ENCODE measurements at regions not wholly inside any gene's neighbourhood (a gene's known extent, or its start where the extent isn't known, plus 50 kb on each side); places are given as distances from the start of the nearest gene placed in this dataset.

- H3K4me3 ChIP-seq = no peak overlapping the region
- no peaks in the 10 kb centered on the region for H3K4me1 Mint-ChIP-seq
- no peaks in the 10 kb centered on the region for H3K27me3 Mint-ChIP-seq (ENCODE audit: insufficient read depth, low read depth, poor library complexity)
Measured at GRCh38 chr14:43087666-43088065, 1419.4 kb downstream of the FSCB start.

GRCh38 chr14:43085819-43086218 lies 1421.3 kb downstream of the FSCB start:
- Histone ChIP-seq H2AFZ (no peak overlapping the region), H3F3A (replicated peaks; ENCODE audit: low read depth) (no peaks in the 10 kb centered on the region), H3K4me3 (no peak overlapping the region), H3K4me1 (ENCODE audit: insufficient read depth) (no peaks in the 10 kb centered on the region), H3K27ac (ENCODE audit: low read depth) (no peak overlapping the region), H3K9me2 (ENCODE audit: insufficient read depth) (no peaks in the 10 kb centered on the region), H3K27me3 (ENCODE audit: insufficient read depth) (no peaks in the 10 kb centered on the region), H4K20me1 (replicated peaks; ENCODE audit: insufficient read depth) (no peaks in the 10 kb centered on the region), H3K79me2 (replicated peaks; ENCODE audit: insufficient read depth) (no peaks in the 10 kb centered on the region), H3K36me3 (ENCODE audit: insufficient read depth) (no peaks in the 10 kb centered on the region), H3K4me2 (no peak overlapping the region)
- DNase-seq (ENCODE audit: low spot score) (no peak), ATAC-seq (no peak)
- H3K27me3 Mint-ChIP-seq (ENCODE audit: insufficient read depth, low read depth, poor library complexity) = no peaks in the 10 kb centered on the region
- H3K27ac Mint-ChIP-seq = no peak overlapping the region
- no peak overlapping the region for H3K4me3 Mint-ChIP-seq
- H3K36me3 Mint-ChIP-seq (ENCODE audit: low read depth) = peaks cover 3% of the 10 kb centered on the region; the same call in 1 of the 3 replicates
- H3K9me3 Mint-ChIP-seq = peaks cover 4% of the 10 kb centered on the region
- no peaks in the 10 kb centered on the region for H3K4me1 Mint-ChIP-seq
- TF ChIP-seq NANOG (IDR thresholded peaks at IDR 0.05; ENCODE audit: borderline replicate concordance) = no peak
- TF ChIP-seq ZNF331 (CRISPR knock-in tag; IDR thresholded peaks at IDR 0.05; ENCODE audit: low read depth) = no peak
- no peak for TF ChIP-seq STAT1 (IDR thresholded peaks at IDR 0.05; ENCODE audit: unreplicated experiment)
- no peak for TF ChIP-seq ZNF114 (CRISPR knock-in tag; IDR thresholded peaks at IDR 0.05)
- no peak for TF ChIP-seq EZH2phosphoT487 (IDR thresholded peaks at IDR 0.05; ENCODE audit: unreplicated experiment)
- TF ChIP-seq, protein P1, sequence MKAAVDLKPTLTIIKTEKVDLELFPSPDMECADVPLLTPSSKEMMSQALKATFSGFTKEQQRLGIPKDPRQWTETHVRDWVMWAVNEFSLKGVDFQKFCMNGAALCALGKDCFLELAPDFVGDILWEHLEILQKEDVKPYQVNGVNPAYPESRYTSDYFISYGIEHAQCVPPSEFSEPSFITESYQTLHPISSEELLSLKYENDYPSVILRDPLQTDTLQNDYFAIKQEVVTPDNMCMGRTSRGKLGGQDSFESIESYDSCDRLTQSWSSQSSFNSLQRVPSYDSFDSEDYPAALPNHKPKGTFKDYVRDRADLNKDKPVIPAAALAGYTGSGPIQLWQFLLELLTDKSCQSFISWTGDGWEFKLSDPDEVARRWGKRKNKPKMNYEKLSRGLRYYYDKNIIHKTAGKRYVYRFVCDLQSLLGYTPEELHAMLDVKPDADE (IDR thresholded peaks at IDR 0.05) = no peak
- no peak for TF ChIP-seq EZH2 (IDR thresholded peaks at IDR 0.05; ENCODE audit: low read depth, unreplicated experiment)
- no peak for TF ChIP-seq JUNB (IDR thresholded peaks at IDR 0.05; ENCODE audit: unreplicated experiment)
- no peak for TF ChIP-seq CREB1 (CRISPR knock-in tag; IDR thresholded peaks at IDR 0.05; ENCODE audit: low read depth)

More at GRCh38 chr14:43087666-43088065, 1419.4 kb downstream of the FSCB start:
- Histone ChIP-seq H3K36me3 (ENCODE audit: insufficient read depth) (no peaks in the 10 kb centered on the region), H3K27ac (ENCODE audit: low read depth) (no peak overlapping the region), H3K9me2 (ENCODE audit: insufficient read depth) (no peaks in the 10 kb centered on the region; the same call in 1 of the 2 replicates), H3F3A (replicated peaks; ENCODE audit: low read depth) (no peaks in the 10 kb centered on the region), H2AFZ (no peak overlapping the region), H3K4me1 (ENCODE audit: insufficient read depth) (no peaks in the 10 kb centered on the region), H4K20me1 (replicated peaks; ENCODE audit: insufficient read depth) (no peaks in the 10 kb centered on the region), H3K27me3 (ENCODE audit: insufficient read depth) (no peaks in the 10 kb centered on the region), H3K4me2 (no peak overlapping the region), H3K79me2 (replicated peaks; ENCODE audit: insufficient read depth) (no peaks in the 10 kb centered on the region)
- Mint-ChIP-seq H3K36me3 (ENCODE audit: low read depth) (peaks cover 3% of the 10 kb centered on the region; the same call in 1 of the 3 replicates), H3K9me3 (peaks cover 4% of the 10 kb centered on the region), H3K27ac (no peak overlapping the region), H3K4me3 (no peak overlapping the region)
- DNase-seq (ENCODE audit: low spot score) (no peak), ATAC-seq (no peak)
- TF ChIP-seq EZH2phosphoT487 (IDR thresholded peaks at IDR 0.05; ENCODE audit: unreplicated experiment) (no peak), EZH2 (IDR thresholded peaks at IDR 0.05; ENCODE audit: low read depth, unreplicated experiment) (no peak), CREB1 (CRISPR knock-in tag; IDR thresholded peaks at IDR 0.05; ENCODE audit: low read depth) (no peak), ZNF331 (CRISPR knock-in tag; IDR thresholded peaks at IDR 0.05; ENCODE audit: low read depth) (no peak)
- TF ChIP-seq, protein P2, sequence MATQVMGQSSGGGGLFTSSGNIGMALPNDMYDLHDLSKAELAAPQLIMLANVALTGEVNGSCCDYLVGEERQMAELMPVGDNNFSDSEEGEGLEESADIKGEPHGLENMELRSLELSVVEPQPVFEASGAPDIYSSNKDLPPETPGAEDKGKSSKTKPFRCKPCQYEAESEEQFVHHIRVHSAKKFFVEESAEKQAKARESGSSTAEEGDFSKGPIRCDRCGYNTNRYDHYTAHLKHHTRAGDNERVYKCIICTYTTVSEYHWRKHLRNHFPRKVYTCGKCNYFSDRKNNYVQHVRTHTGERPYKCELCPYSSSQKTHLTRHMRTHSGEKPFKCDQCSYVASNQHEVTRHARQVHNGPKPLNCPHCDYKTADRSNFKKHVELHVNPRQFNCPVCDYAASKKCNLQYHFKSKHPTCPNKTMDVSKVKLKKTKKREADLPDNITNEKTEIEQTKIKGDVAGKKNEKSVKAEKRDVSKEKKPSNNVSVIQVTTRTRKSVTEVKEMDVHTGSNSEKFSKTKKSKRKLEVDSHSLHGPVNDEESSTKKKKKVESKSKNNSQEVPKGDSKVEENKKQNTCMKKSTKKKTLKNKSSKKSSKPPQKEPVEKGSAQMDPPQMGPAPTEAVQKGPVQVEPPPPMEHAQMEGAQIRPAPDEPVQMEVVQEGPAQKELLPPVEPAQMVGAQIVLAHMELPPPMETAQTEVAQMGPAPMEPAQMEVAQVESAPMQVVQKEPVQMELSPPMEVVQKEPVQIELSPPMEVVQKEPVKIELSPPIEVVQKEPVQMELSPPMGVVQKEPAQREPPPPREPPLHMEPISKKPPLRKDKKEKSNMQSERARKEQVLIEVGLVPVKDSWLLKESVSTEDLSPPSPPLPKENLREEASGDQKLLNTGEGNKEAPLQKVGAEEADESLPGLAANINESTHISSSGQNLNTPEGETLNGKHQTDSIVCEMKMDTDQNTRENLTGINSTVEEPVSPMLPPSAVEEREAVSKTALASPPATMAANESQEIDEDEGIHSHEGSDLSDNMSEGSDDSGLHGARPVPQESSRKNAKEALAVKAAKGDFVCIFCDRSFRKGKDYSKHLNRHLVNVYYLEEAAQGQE (IDR thresholded peaks at IDR 0.05; ENCODE audit: unreplicated experiment) = no peak

All from GM23338 (cell line).